IPS-18c (cell line): ENCODE measurements at regions not wholly inside any gene's neighbourhood (a gene's known extent, or its start where the extent isn't known, plus 50 kb on each side); places are given as distances from the start of the nearest gene placed in this dataset.

Experiments used
- H3K4me3 ChIP-seq: 2 replicates; pipeline ENCODE4 v1.7.0; 2013; ENCODE audit warnings: low read depth, mild to moderate bottlenecking, low read length, moderate library complexity; ENCODE audit not compliant: insufficient read depth
- H3K9me3 ChIP-seq: one replicate; pipeline ENCODE4 v1.6.1; 2013; ENCODE audit warnings: mild to moderate bottlenecking, low read length, moderate library complexity; ENCODE audit not compliant: control insufficient read depth, insufficient read depth

DNA sequence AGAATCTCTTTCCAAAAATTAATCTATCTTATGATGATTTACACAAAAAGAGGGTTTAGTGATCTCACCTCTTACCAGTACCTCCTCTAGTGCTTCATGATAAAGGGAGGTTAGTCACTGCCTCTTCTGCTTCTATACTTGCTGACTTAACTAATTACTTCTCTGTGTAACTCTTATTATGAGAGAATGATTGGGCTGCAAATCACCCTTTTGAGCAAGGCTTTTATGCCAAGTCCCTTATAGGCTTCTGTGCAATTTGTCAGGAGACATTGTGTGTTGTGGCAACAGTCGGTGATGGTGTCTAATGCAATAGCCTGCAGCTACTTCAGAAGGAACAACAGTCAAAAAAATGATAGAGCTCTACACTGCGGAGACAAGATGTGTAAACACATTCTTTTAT, 1568.1 kb upstream of the GOT2 start:
- H3K9me3 ChIP-seq: no peaks in the 10 kb centered on the region
- H3K4me3 ChIP-seq: no peak overlapping the region

DNA sequence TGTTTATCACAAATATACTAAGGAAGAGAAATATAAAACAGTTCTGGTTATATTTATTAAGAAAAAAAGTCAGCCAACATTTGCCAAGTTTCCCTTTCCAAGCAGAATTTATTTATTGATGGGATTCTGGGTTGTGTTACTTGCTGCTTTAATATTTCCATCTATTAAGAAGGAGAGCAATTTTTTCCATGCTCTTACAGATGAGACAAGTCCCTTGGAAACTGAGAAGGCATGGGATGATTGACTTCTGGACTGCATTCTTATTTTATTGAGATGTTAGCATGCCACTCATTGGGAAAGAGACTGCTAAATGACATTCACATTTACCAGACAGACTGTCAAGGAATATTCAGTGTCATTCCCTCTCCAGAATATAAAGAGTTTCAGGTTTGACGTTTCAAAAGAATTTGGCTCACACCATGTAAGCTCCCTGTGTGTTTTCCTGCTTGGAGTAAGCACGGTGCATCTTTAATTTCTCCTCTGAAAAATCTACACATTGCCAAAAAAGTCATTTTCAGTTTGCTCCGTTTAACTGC, 1565.2 kb upstream of the GOT2 start:
- Histone ChIP-seq H3K9me3 (no peaks in the 10 kb centered on the region), H3K4me3 (no peak overlapping the region)

DNA sequence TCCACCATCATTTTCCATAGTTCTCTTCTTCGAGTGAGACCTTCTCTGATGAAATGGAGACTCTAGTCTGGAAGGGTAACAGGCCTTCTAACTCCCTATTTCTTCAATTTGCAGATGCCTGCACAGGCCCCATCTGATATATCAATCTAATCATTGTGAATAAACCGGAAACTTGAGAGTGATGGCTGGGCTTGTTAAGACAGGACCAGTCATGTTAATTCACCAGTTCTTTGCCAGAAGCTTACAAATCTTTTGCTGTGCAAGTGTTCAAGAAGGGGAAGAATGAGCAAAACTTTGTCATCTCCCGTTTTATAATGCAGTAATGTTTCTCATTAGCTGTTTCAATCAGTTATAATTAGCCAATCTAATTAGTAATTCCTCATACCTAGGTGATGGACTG, 1561.3 kb upstream of the GOT2 start:
- Histone ChIP-seq H3K4me3 (no peak overlapping the region), H3K9me3 (no peaks in the 10 kb centered on the region)

DNA sequence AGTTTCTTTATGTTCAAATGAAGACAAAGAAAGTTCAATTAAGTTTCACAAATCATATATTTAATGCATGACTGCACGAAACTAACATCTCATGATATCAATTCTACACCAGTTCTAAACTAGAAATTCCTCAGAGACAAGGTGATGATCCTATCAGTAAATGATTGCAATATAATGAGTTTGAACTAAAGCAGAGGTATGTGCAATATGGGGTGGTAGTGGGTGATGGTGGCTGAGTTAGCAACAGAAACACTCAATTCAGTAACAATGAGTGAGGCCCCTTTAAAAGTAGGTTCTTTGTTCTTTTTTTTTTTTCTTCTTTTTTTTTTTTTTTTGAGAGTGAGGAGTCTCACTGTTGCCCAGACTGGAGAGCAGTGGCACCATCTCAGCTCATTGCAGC, 1551.7 kb upstream of the GOT2 start:
- no peak overlapping the region for H3K4me3 ChIP-seq
- no peaks in the 10 kb centered on the region for H3K9me3 ChIP-seq

DNA sequence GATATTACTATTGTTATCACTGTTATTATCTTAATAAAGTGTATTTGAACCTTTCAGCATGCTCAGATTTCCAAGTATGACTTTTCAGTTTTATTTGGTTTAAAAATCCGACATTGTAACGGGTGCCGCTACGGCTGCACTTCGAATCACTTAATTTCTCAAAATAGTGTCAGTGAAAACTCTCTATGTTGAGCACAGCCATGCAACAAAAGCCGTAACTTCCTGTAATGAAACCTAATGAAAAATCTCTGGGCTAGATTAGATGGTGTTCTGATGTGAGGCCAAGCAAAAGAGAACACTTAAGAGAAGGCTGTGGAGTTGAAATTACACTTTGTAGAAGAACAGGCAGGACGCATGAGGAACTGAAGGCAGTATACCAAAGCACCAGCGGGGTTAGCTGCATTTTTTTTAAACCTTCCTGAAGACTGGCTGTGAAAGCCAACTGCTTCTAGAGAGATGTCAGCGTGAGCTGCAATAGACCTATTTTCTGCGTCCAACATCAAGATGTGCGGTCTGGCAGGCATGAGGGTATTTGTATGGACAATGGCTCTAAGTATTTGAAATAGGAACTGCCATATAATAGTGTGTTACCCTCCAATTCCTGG, 1545.0 kb upstream of the GOT2 start:
- H3K9me3 ChIP-seq: no peaks in the 10 kb centered on the region
- no peak overlapping the region for H3K4me3 ChIP-seq

DNA sequence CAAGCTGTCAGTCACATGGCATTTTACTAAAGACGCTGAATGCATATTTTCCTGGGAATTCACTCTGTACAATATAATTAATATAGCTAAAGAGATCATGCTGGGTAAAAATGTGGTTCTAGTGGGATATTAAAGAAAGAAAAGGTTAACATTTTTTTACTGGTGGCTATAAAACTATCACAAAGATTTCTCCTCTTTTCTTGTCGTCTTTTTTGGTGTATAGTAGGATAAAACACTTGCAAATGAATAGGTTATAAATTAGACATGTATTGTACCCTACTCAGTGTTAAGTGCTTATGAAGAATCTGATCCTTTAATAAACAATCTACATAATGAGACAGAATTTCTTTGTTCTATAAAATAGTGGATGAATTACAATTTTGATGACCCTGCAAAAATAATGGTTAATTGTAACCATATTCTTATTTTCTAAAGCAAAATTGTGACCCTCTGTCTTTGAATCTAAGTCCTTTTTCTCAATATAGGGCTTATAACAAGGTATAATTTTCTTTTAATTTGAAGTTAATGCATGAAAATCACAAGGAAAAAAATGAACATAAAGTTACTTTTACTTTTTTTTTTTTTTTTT, 1540.4 kb upstream of the GOT2 start:
- H3K4me3 ChIP-seq: no peak overlapping the region

DNA sequence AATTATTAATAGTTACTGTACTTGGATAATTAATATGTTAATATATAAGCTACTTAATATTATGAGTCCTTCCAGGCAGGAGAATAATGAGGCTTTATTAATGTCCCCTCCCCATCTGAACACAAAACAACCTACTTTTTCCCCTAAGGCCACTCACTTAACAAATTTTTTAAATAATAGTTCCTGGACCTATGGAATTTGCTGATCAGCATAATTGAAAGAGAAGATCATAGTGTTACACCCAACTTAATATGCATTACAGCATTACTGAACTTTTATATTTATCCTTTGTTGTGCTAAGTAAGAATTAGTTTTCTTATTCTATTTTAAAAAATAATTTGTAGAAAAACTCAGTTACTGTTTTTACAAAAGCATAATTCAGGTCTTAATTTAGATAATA, 1537.7 kb upstream of the GOT2 start:
- Histone ChIP-seq H3K9me3 (no peaks in the 10 kb centered on the region), H3K4me3 (no peak overlapping the region)

More for the DNA sequence above, 1540.4 kb upstream of the GOT2 start:
- H3K9me3 ChIP-seq: no peaks in the 10 kb centered on the region

DNA sequence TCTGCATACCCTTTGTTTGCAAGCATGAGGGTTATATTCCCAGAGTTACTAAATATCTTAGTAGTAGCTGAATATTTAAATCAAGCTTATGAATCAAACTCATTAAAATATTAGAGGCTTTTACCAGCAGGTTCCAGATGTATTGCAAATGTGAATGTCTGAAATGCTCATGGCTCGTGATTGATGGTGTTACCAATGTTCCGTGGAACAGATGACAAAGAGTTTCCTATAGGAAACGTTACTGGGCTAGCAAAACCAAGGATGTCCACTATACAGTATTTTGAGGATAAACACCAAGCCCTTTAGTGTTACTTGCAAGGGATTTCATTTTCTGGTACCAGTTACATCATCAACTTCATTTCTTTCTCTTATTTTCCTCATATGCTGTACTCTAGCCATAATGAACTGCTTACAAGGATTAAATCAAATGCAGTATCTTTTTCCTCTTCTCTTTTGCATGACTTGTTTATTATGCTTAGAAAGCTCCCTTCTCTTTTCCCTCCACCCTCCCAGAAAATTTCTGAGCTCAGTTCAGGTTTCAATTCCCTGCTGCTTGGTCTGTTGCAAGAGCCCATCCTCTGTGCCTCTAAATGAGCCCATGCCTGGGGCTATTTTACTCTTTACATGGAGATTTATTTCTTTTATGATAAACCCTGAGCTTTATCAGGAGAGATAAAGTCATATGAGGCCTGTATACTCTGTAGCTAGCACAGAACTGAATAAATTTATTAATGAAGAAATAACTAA, 1537.1 kb upstream of the GOT2 start:
- H3K9me3 ChIP-seq: no peaks in the 10 kb centered on the region
- H3K4me3 ChIP-seq: no peak overlapping the region

DNA sequence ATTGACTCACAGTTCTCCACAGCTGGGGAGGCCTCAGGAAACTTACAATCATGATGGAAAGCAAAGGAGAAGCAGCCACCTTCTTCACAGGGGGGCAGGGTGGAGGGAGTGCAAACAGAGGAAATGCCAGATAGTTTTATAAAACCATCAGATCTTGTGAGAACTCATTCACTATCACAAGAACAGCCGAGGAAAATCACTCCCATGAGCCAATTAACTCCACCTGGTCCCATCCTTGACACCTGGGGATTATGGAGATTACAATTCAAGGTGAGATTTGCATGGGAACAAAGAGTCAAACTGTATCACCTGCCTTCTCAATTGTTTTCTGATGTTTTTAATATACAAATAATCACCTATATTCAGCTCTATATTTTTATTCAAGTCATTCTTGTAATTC, 1527.3 kb upstream of the GOT2 start:
- Histone ChIP-seq H3K9me3 (no peaks in the 10 kb centered on the region), H3K4me3 (no peak overlapping the region)

DNA sequence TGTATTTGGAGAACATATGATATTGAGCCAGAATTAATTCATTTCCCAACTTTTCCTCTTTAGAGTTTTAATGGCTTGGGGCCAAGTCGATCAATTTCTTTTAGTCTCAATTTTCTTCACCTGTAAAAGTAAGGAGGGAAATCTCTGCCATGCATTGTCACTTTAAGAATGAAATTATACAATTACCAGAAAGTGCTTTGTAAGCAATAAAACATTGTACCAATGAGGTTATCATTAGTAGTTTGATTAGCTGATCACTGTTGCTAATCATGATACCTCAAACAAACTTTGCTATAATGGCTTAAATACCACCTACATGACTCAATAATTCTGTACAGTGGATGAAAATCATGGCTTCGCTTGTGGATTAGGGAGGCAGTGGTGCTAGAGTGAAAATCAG, 1525.8 kb upstream of the GOT2 start:
- H3K4me3 ChIP-seq: no peak overlapping the region
- no peaks in the 10 kb centered on the region for H3K9me3 ChIP-seq

DNA sequence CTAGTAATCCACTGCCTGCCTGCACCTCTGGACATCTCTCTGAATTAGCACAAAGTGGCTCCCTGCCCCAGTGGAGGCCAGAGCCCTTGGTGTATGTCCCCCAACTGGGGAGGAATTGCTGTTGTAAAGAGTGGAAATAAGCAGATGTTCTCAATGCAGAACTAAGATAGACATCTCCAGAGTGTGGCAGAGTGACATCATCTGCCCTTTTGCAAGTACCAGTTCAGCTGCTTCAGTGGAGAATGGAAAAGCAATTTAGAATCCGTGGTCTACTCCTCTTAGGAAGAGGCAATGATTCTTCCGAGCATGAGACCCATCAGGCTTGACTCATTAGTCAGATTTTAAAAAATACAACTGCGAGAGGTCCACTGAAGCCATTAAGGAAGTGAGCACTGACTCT, 1512.0 kb upstream of the GOT2 start:
- no peaks in the 10 kb centered on the region for H3K9me3 ChIP-seq
- H3K4me3 ChIP-seq: no peak overlapping the region

DNA sequence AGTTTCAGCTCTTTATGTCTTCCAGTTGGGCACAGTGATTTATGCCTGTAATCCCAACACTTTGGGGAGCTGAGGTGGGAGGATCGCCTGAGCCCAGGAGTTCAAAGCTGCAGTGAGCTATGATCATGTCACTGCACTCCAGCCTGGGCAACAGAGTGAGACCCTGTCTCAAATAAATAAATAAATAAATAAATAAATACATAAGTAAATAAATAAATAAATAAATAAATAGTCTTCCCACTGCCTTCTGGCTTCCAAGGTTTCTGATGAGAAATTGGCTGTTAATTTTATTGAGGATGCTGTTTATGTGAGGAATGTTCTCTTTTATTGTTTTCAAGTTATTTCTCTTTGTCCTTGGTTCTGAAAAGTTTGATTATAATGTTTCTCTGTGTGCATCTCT, 1507.6 kb upstream of the GOT2 start:
- Histone ChIP-seq H3K4me3 (no peak overlapping the region), H3K9me3 (no peaks in the 10 kb centered on the region)

DNA sequence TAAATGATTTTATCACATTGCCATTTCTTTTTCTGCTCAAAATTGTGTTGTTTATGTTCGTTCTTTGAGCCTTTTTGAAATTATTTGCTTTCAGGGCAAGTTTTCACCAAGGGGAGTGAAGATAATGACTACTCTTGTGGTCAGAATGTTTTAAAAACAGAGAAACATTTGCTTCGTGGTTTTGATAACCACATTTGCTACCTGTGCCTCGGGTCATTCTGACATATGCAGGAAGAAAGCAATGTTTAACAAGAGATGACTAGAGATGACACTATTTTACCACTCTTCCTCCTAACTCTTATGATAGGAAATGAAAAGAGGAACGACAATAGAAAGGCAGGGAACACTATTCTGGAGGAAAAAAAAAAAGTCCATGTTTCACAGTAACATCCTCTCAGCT, 1496.5 kb upstream of the GOT2 start:
- H3K4me3 ChIP-seq: no peak overlapping the region
- no peaks in the 10 kb centered on the region for H3K9me3 ChIP-seq

DNA sequence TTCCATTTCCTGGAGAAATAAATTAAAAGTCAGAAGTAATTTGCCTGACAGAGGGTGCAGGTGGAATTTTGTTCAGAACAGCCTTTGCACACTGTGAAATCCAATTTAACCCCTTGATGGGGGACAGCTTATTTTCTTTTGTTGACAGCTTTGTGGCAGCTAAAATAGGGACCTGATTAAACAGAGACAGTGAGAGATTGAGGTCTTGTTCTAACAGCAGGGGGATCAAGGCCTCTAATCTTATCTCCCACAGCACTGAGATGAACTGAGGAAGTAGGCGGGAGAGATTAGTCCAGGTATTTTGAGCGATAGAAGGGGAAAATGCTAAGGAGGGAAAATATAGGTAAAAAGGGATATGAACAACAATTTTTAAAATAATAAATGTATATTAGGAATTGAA, 1491.4 kb upstream of the GOT2 start:
- Histone ChIP-seq H3K9me3 (peaks cover 4% of the 10 kb centered on the region), H3K4me3 (no peak overlapping the region)

DNA sequence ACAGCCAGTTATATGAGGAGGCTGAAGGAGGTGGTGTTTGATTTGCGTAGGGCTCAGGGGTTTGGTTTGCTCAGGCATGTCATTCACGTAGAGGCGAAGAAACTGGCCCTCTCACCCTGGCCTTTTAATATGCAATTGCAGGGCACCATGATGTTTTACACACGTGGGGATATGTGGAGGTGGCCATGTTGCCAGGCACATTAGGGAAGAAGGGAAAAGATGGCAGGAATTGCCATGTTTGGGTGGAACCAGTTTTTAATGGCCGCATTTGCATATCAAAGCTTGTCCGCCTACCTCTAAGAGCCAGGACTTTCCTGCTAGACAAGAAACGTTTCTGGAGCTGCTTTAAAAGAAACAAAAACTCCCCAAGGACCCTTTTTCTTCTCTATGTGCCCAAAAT, 1483.7 kb upstream of the GOT2 start:
- no peak overlapping the region for H3K4me3 ChIP-seq
- peaks cover 4% of the 10 kb centered on the region for H3K9me3 ChIP-seq

DNA sequence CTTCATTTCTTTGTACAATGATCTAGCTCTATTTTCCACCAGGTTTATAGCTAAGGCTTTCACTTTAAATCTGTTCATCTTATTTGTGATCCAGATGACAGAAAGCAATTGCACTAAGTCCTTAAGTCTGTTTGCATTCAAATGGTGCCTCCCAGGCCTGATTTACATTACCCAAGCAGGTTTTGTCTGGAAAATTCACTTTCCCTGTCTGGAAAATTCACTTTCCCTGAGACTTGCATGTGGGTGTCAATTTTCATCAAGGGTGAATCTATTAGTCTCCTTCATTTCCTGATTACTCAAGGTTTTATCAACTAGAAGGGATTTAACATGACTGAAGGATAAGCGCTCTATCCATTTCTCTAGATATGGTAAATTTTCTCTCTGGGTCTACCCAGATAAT, 1480.2 kb upstream of the GOT2 start:
- no peak overlapping the region for H3K4me3 ChIP-seq

DNA sequence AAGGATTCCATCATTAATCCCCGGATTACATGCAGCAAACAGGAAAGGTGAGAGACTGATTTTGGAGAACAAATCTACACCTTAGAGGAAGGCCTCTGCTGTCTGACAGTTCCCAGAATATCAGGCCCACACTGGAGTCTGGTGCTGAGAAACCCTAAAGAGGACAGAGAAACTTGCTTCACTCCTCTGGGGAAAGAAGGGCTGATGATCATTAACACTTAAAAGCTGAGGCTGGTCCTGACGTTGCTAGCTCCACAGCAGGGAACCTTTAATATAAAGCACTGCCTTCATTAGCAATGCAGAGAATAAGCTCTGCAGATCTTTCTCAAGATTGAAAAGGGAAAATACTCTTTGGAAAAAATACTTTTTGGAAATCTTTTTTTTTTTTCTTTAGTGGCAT, 1472.4 kb upstream of the GOT2 start:
- Histone ChIP-seq H3K9me3 (no peaks in the 10 kb centered on the region), H3K4me3 (no peak overlapping the region)

More for the DNA sequence above, 1480.2 kb upstream of the GOT2 start:
- no peaks in the 10 kb centered on the region for H3K9me3 ChIP-seq

DNA sequence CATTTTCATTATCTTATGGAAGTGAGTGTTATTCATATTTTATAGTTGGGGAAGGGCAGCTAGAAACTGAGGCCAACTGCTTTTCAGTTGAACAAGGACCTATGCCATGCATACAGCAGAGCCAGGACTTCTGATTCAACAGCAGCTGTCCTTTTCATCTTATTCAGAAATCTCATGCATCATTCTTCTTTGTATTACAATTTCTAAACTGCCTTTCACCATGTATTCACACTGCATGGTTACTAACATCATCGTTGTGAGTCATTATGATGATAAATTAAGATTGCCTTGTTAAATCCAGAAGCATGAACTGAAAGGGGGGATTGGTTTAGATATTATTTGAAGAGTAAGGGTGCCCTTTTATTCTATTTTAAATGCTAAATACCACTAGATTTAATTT, 1470.1 kb upstream of the GOT2 start:
- Histone ChIP-seq H3K9me3 (no peaks in the 10 kb centered on the region), H3K4me3 (no peak overlapping the region)
